Upper lobe of left lung (tissue), 6 donors: ENCODE measurements at regions not wholly inside any gene's neighbourhood (a gene's known extent, or its start where the extent isn't known, plus 50 kb on each side); places are given as distances from the start of the nearest gene placed in this dataset.
"Not testable (repeated sequence)": the region's sequence is repeated elsewhere in the genome, so short reads cannot be mapped to it uniquely, and the experiment has no call there.

Experiments used
- ATAC-seq, 2 donors: fragments of 200-7000 bp; cut with Tn5 transposase; one replicate each; pipeline ENCODE4 v1.9.1; 2022; ENCODE audit warnings: mild to moderate bottlenecking in 2 of 2, moderate library complexity in 2 of 2; ENCODE audit not compliant: low FRiP score in 2 of 2
- DNase-seq, 2 donors: peaks; one replicate each; pipeline ENCODE4 v3.0.0-alpha.2; 2019 to 2020
- H3K27ac ChIP-seq, 4 donors: fragments of 200-600 bp; sonication (generic); one replicate each; pipeline ENCODE4 v1.5.1; 2016 to 2019
- H3K27me3 ChIP-seq, 4 donors: fragments of 200-600 bp; sonication (generic); one replicate each; pipeline ENCODE4 v1.5.1; 2017 to 2019
- H3K36me3 ChIP-seq, 4 donors: fragments of 200-600 bp; sonication (generic); one replicate each; pipeline ENCODE4 v1.5.1; 2016 to 2019
- H3K4me1 ChIP-seq, 4 donors: fragments of 200-600 bp; sonication (generic); one replicate each; pipeline ENCODE4 v1.5.1; 2018 to 2019
- H3K4me3 ChIP-seq, 4 donors: fragments of 200-600 bp; sonication (generic); one replicate each; pipeline ENCODE4 v1.5.1; 2017 to 2019; ENCODE audit warnings: mild to moderate bottlenecking in 2 of 4, moderate library complexity in 1 of 4
- H3K9me3 ChIP-seq, 4 donors: fragments of 200-600 bp; sonication (generic); one replicate each; pipeline ENCODE4 v1.5.1; 2018 to 2019
- CTCF ChIP-seq, 6 experiments: fragments of 450-650 bp in 4 of 6; fragments of 200-600 bp in 2 of 6; sonication (generic) in 2 of 6; IDR thresholded peaks; one replicate each; pipeline ENCODE4 v1.5.1; 2016 to 2019; ENCODE audit warnings: antibody characterized with exemption in 6 of 6
- EP300 ChIP-seq, 4 donors: sonication (generic); formaldehyde crosslinking; IDR thresholded peaks; one replicate each; pipeline ENCODE4 v1.5.1; 2017; ENCODE audit warnings: antibody characterized with exemption in 4 of 4, control low read depth in 2 of 4
- POLR2A ChIP-seq, 4 donors: fragments of 450-650 bp; IDR thresholded peaks; one replicate each; pipeline ENCODE4 v1.5.1; 2016 to 2017; ENCODE audit warnings: antibody characterized with exemption in 4 of 4, mild to moderate bottlenecking in 2 of 4
- POLR2AphosphoS5 ChIP-seq, 2 donors: sonication (generic); formaldehyde crosslinking; IDR thresholded peaks; one replicate each; pipeline ENCODE4 v1.5.1; 2017; ENCODE audit warnings: antibody characterized with exemption in 2 of 2
- whole genome bisulfite sequencing, 2 donors: methylation state at CpG; one replicate each; pipeline ENCODE4 v1.1.5; 2017 to 2018; 5-methylcytosine and 5-hydroxymethylcytosine counted together
- donor health status: DM: no; HTN: no; CAD: no; lungs with moderate emphysema.
- donor health status: DM: no; HTN: yes; CAD: no; lungs with severe emphysema.

DNA sequence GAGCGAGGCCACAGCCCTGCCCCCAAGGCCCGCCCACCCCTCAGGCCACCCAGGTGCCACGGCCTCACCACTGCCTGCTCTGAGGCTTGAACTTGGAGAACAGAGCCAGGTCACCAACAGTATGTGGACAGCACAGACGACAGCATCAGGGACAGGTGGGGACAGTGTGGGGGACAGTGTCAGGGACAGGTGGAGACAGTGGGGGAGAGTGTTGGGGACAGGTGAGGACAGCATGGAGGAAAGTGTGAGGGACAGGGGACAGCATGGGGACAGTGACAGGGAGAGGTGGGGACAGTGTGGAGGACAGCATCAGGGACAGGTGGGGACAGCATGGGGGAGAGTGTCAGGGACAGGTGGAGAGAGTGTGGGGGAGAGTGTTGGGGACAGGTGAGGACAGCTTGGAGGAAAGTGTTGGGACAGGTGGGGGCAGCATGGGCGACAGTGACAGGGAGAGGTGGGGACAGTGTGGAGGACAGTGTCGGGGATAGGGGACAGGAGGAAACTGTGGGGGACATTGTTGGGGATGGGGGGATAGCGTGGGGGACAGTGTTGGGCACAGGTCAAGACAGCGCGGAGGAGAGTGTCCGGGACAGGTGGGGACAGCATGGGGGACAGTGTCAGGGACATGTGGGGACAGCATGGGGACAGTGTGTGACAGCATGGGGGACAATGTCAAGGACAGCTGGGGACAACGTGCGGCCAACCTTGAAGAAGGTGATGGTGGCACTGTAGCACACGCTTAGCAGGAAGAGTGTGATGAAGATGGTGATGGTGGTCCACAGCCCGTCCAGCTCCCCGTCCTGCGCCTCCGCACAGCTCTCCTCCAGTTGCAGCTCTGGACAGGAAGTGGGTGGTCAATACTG, 114.9 kb downstream of the TMEM121 start:
- Histone ChIP-seq H3K27ac (no peak overlapping the region), H3K4me1 (no peaks in the 10 kb centered on the region), H3K4me3 (no peak overlapping the region), H3K27me3 (no peaks in the 10 kb centered on the region), H3K36me3 (no peaks in the 10 kb centered on the region), H3K9me3 (no peaks in the 10 kb centered on the region)
- DNase-seq (peak; percentile 10 to 27), ATAC-seq (peak in 1 of 2 donors; percentile 58)
- 89 to 93% methylated on average over 12 to 17 of the region's 17 CpGs for WGBS, 2 donors
- TF ChIP-seq POLR2AphosphoS5 (IDR thresholded peaks at IDR 0.05): no peak
- TF ChIP-seq CTCF (IDR thresholded peaks at IDR 0.05): no peak
- no peak for TF ChIP-seq POLR2A (IDR thresholded peaks at IDR 0.05)
- no peak for TF ChIP-seq EP300 (IDR thresholded peaks at IDR 0.05)

DNA sequence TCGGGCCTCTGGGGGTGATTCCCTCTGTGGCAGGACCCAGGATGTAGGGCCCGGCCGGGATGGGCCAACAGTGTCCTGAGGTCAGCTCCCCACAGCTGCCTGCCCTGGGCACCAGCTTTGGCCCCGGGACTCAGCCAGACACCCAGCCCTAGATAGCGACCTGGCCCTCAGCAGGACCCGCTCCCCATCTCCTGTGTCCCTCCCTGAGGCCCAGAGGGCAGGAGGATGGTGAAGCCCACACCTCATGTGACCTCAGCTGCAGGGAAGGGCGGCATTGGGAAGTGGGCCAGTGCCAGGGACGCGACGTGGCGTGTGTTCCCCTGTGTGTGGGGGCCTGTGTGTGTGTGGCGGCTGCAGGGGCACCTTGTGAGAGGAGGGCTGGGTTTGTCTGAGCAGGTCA, 115.6 kb downstream of the TMEM121 start:
- 79% methylated on average over 10 of the region's 12 CpGs; no CpG with 5 or more reads in 1 of the 2 donors for WGBS, 2 donors
- H3K27me3 ChIP-seq, H3K4me1 ChIP-seq, H3K9me3 ChIP-seq, H3K36me3 ChIP-seq, H3K27ac ChIP-seq, ATAC-seq, H3K4me3 ChIP-seq: not testable (repeated sequence)
- DNase-seq: peak; percentile 17 to 44

DNA sequence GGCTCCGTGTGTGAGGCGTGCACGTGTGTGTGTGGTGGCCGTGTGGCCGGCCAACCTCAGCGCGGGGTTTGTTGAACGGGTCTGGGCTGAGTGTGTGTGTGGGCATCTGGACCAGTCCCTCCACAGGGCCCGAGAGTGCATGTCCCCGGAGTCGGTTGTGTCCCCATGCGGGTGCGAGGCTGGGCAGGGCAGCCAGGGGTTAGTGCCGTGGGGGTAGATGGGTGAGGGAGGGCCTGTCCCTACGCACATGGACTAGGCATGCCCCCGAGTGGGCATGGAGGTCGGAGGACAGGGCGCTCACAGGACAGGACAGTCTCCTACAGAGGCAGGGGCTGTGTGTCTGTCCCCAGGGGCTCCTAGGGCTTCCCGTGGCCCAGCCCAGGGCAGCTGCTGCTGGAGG, 116.1 kb downstream of the TMEM121 start:
- not testable (repeated sequence) for ATAC-seq, H3K9me3 ChIP-seq, H3K27ac ChIP-seq, H3K27me3 ChIP-seq, H3K4me1 ChIP-seq, H3K4me3 ChIP-seq, H3K36me3 ChIP-seq
- WGBS, 2 donors: no CpG with 5 or more reads among the region's 19 CpGs
- DNase-seq: peak in 1 of 2 donors; percentile 61

DNA sequence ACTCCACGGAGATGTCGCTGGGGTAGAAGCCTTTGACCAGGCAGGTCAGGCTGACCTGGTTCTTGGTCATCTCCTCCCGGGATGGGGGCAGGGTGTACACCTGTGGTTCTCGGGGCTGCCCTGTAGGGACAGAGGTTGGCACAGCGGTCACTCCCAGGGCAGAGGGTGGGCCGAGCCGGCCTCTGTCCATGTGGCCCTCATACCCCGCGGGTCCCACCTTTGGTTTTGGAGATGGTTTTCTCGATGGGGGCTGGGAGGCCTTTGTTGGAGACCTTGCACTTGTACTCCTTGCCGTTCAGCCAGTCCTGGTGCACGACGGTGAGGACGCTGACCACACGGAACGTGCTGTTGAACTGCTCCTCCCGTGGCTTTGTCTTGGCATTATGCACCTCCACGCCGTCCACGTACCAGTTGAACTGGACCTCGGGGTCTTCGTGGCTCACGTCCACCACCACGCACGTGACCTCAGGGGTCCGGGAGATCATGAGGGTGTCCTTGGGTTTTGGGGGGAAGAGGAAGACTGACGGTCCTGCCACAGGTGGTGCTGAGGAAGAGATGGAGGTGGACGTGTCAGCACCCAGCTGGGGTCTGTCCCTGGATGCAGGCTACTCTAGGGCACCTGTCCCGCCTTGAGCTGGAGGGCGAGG, 117.1 kb downstream of the TMEM121 start:
- not testable (repeated sequence) for H3K27ac ChIP-seq, H3K27me3 ChIP-seq, H3K4me1 ChIP-seq, H3K4me3 ChIP-seq, ATAC-seq, H3K36me3 ChIP-seq, H3K9me3 ChIP-seq
- 86 to 89% methylated on average over 12 to 26 of the region's 30 CpGs for WGBS, 2 donors
- peak; percentile 8 to 60 for DNase-seq

- not testable (repeated sequence) for H3K4me3 ChIP-seq, H3K4me1 ChIP-seq, H3K36me3 ChIP-seq, ATAC-seq, H3K27me3 ChIP-seq, H3K9me3 ChIP-seq, H3K27ac ChIP-seq
- 89 to 91% methylated on average over 5 to 11 of the region's 11 CpGs for WGBS, 2 donors
- peak in 1 of 2 donors; percentile 7 for DNase-seq
These were observed 117.7 kb downstream of the TMEM121 start for GRCh38 chr14:105644053-105644435.

GRCh38 chr14:105644457-105644856, 118.1 kb downstream of the TMEM121 start:
- not testable (repeated sequence) for H3K27me3 ChIP-seq, H3K36me3 ChIP-seq, H3K4me1 ChIP-seq, ATAC-seq, H3K9me3 ChIP-seq, H3K27ac ChIP-seq, H3K4me3 ChIP-seq
- peak; percentile 8 to 72 for DNase-seq
- WGBS, 2 donors: 91 to 94% methylated on average over 12 to 19 of the region's 19 CpGs

DNA sequence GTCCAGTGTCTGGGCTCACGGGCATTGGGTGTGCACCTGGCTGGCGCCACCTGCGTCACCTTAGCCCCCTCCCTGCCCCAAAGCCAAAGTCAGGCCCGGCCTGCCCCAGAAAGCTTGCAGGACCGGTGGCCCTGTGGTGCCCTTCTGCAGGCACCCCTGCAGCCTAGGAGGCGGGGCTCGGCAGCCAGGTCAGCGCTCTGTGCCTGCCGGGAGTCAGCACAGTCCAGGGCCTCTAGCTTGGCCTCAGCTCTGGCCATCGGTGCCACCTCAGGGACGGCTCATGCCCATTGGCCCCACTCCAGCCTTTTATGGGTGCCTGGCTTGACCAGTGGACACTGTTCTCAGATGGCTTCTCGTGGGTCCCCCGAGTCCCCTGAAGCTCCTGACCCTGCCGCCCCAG, 118.5 kb downstream of the TMEM121 start:
- not testable (repeated sequence) for H3K27ac ChIP-seq, ATAC-seq, H3K9me3 ChIP-seq, H3K36me3 ChIP-seq, H3K27me3 ChIP-seq, H3K4me1 ChIP-seq, H3K4me3 ChIP-seq
- WGBS, 2 donors: no CpG with 5 or more reads among the region's 14 CpGs
- DNase-seq: peak in 1 of 2 donors; percentile 52

DNA sequence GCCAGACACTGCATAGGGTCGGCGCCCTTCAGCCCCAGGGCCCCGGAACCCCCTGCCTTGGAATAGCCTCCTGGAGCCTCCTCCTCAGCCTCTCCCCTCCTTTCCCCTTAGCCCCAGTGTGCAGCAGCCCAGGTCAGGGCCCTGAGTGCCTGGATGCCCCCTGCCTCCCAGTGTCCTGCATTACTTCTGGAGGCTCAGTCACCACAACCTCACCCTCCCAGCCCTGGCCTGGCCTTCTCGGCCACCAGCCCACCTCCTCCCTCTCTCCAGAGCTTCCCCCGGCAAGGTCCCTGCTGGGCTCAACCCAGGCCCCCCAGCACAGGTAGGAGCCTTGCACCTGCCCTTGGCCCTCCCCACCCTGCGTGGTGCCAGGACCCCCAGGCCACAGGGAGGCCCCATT, 119.0 kb downstream of the TMEM121 start:
- H3K4me1 ChIP-seq, H3K27ac ChIP-seq, H3K9me3 ChIP-seq, H3K36me3 ChIP-seq, H3K4me3 ChIP-seq, DNase-seq, H3K27me3 ChIP-seq: not testable (repeated sequence)
- no CpG with 5 or more reads among the region's 6 CpGs for WGBS, 2 donors
- peak in 1 of 2 donors; percentile 54 for ATAC-seq
